Mammary epithelial cell (primary cell): ENCODE measurements at regions not wholly inside any gene's neighbourhood (a gene's known extent, or its start where the extent isn't known, plus 50 kb on each side); places are given as distances from the start of the nearest gene placed in this dataset.

Source experiments
- EZH2 ChIP-seq: IDR thresholded peaks from 2 replicates; pipeline ENCODE4 v1.6.1; 2012; ENCODE audit warnings: low read length, inconsistent platforms, borderline replicate concordance
- TF ChIP-seq, protein P1 (sequence below), 2 donors: IDR thresholded peaks in 1 of 2; conservative IDR thresholded peaks in 1 of 2; 2 replicates each; pipeline ENCODE4 v1.5.1; 2011 to 2012; ENCODE audit warnings: inconsistent platforms in 2 of 2, low read length in 2 of 2, mild to moderate bottlenecking in 2 of 2, control low read depth in 1 of 2, low read depth in 1 of 2; ENCODE audit not compliant: insufficient read depth in 1 of 2; ENCODE audit errors: extremely low read depth in 1 of 2

DNA sequence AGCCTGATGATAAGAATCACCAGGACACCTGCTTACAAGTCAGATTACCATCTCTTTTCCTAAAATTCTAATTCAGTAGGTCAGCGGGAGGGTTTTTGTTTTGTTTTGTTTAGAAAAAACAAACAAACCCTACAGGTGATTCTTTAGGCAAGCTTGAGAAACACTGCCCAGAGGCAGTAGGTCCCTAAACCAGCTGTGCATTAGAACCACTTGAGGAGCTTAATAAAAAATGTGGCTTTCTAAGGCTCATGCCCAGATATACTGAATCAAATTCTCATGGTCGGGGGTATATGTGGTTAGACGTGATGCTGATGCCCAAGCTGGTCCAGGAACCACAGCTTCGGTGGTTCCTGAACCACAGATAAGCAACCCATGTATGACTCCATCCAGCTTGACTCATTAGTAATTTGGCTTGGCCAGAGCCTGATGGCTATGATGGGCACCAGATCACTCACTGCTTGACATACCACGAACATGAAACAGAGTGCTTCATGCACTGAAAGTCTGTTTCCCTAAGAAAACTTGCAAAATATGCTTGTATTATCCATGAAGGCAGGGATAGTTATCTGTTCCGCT is 338.1 kb upstream of the F9 start:
- TF ChIP-seq, protein P1, sequence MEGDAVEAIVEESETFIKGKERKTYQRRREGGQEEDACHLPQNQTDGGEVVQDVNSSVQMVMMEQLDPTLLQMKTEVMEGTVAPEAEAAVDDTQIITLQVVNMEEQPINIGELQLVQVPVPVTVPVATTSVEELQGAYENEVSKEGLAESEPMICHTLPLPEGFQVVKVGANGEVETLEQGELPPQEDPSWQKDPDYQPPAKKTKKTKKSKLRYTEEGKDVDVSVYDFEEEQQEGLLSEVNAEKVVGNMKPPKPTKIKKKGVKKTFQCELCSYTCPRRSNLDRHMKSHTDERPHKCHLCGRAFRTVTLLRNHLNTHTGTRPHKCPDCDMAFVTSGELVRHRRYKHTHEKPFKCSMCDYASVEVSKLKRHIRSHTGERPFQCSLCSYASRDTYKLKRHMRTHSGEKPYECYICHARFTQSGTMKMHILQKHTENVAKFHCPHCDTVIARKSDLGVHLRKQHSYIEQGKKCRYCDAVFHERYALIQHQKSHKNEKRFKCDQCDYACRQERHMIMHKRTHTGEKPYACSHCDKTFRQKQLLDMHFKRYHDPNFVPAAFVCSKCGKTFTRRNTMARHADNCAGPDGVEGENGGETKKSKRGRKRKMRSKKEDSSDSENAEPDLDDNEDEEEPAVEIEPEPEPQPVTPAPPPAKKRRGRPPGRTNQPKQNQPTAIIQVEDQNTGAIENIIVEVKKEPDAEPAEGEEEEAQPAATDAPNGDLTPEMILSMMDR (conservative IDR thresholded peaks at IDR 0.05 in 1 of 2, IDR thresholded peaks at IDR 0.05 in 1 of 2; ENCODE audit: extremely low read depth in 1 of 2, insufficient read depth in 1 of 2, low read depth in 1 of 2, low read length in 2 of 2), result no peak
- TF ChIP-seq EZH2, result no peak
